ENCODE measurements at regions not wholly inside any gene's neighbourhood (a gene's known extent, or its start where the extent isn't known, plus 50 kb on each side); places are given as distances from the start of the nearest gene placed in this dataset.
A peak's percentile ranks its signal among the peaks of the same experiment; 100 is the strongest.

GRCh38 chr7:20021066-20021465 lies 196.1 kb downstream of the MACC1 start:
- no peak for DNase-seq

GRCh38 chr7:20019757-20020432 lies 197.3 kb downstream of the MACC1 start:
- DNase-seq, result no peak

DNA sequence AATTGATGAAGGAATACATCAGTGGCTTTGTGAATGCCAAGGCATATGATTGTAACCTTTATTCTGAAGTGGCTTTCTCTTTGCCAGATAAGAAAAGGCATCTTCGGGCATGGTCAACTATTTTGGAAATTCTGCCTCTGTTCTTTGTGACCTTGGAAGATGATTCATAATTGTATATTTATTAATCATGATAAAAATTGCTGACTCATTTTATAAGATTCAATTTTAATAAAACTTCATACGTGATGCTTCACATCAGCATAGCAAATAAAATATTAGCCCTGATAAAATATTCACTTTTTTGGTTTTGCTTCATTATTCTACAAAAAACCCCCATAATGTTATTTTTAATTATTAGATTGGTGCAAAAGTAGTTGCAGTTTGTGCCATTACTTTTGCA lies 200.5 kb downstream of the MACC1 start:
- no peak for DNase-seq

GRCh38 chr7:20013536-20013935 lies 203.6 kb downstream of the MACC1 start:
- no peak for DNase-seq

- no peak for DNase-seq
These were observed 205.1 kb downstream of the MACC1 start for GRCh38 chr7:20012100-20012499.

GRCh38 chr7:20010877-20011276 lies 206.3 kb downstream of the MACC1 start:
- no peak for DNase-seq

GRCh38 chr7:20007510-20007909 lies 209.7 kb downstream of the MACC1 start:
- no peak for DNase-seq

DNA sequence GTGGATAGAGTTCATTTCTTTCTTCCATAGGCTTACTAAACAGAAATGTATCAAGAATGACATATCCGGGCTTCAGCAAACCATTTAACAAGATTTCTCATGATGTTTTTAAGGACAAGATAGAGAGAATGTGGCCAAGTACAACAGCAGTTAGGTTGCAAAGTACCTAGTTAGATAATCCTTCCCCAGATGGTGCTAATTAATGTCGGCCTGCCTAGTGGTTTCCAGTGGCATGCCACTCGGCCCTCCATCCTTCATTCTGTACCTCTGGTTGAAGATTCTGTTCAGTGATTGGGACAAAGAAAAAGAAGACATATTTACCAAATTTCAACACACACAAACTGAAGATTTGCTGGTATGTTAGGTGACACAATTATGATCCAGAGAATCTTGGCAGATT lies 212.1 kb downstream of the MACC1 start:
- no peak for DNase-seq

- DNase-seq, result no peak
These were observed 217.5 kb downstream of the MACC1 start for GRCh38 chr7:19999681-20000080.

- no peak for DNase-seq
These were observed 218.5 kb upstream of the TMEM196 start for GRCh38 chr7:19991936-19992335.

DNA sequence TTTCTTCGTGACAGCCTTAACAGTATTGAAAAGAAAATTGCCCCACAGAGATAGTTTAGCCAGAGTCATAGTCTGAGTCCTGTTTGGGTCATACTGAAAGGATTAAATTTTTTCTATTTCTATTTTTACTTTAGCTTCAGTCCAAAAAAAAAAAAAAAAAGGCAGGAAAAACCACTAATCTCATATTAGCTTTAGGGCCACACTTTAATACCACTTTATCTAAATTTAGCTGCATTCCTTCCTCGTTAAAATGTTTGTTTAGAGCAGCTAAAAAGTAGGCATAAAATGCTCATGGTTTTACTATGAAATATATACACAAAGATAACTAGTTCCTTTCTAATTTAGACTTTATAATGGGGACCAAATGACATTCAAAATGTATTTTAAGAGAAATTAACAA lies 216.5 kb upstream of the TMEM196 start:
- no peak for DNase-seq

- no peak for DNase-seq
These were observed 215.4 kb upstream of the TMEM196 start for GRCh38 chr7:19988860-19989259.

DNA sequence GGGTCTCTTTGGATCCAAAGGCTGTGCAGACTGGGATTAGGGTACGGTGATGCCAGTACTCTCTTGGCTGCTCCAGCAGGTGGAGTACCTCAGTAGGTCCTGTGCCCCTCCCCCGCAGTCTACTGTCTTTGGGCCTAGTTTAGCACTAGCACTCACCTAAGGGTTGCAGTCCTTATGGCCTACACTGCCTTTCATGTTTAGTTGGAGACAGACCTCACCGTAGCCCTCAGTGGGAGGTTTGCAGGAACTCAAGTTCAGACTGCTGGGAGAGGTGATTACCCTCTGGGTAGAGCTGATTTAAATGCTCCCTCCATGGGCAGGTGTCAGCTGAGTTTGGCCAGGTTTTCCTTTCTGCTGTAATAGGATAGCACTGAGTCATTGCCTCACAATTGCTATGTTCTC lies 210.8 kb upstream of the TMEM196 start:
- DNase-seq, result no peak

GRCh38 chr7:19982841-19983835 lies 209.7 kb upstream of the TMEM196 start:
- peak; percentile 45 for DNase-seq

- DNase-seq, result no peak
These were observed 200.2 kb upstream of the TMEM196 start for GRCh38 chr7:19973581-19973980.

DNA sequence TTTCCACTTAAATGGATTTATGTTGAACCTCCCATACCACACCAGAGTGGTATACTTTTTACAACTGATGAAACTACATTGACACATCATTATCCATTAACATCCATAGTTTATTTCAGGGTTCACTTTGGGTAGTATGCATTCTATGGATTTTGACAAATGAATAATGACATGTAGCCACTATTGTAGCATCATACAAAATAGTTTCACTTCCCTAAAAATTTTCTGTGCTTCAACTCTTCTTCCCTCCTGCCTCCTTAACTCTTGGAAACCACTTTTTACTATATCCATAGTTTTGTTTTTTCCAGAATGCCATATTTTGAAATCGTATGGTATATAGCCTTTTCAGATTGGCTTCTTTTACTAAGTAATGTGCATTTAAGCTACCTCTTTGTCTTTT lies 199.5 kb upstream of the TMEM196 start:
- no peak for DNase-seq

DNA sequence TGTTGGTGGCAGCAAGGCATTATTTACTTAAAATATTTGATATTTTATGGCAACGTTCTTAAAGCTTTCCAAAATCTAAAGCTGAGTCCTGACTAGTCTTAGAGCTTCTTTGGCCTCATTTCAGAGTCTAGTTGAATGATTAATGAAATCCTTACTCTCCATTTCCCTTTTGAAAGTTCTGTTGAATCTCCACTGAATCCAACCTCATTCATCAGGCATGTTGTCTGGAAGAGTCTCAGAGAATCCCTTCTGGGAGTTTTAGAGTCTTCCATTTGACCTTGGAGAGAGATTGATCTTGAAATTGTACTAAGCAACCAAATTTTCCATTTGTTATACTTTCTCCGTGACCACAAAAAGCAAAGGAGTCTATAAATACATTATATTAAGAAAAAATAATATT lies 198.5 kb upstream of the TMEM196 start:
- no peak for DNase-seq

DNA sequence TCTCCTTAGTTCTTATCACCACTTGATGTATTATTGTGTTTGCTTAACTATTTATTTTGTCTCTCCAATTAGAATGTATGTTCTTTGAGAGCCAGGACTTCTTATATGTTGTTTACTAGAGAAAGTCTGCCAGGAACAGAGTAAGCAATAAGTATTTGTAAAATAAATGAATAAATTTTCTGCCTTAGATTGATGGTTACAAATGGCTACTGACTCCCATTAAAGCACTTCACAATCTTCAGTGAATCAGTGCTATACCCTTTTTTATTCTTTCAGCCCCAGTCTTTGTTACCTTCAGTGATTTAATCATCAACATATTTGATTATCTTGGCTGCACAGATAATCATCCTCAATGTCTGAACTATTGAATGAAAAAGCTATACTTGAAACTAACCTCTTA lies 197.1 kb upstream of the TMEM196 start:
- no peak for DNase-seq

GRCh38 chr7:19969859-19970493 lies 196.6 kb upstream of the TMEM196 start:
- DNase-seq, result no peak

DNA sequence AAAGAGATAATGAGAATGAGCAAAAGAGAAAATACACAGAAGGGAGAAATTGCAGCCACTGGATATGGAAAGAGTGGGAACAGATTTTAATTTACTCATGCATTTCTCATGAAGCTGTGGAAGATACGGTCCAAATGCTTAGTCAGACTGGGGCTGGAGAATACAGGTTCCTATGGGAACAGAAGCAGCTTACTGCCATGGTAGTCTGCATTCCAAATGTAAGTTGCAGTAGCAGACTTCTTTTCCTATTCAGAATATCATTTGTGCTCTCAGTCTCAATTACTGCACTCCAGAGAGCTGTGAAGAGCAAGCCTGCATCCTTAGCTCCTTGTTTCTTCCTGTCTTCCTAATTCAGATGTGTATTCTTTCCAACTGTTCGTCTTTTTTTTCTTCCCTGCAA lies 190.8 kb upstream of the TMEM196 start:
- no peak for DNase-seq

DNA sequence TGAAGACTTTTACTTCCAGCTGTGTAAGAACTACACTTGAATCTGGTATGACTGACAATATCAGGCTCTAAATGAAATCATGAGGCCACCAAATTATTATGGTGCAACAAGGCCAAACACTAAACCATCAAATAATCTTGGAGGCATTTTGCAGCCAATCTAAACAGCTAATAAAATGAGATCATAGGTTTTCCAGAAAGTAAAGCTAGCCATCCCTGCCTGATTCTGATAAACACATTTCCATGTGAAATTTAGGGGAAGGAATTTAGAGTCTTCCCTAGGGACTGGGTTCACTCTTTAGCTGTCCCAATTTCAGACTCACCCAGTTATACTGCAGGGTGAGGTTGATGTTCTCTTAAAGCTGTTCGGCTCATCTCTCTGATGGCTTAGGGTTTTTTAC lies 190.3 kb upstream of the TMEM196 start:
- DNase-seq, result no peak

- no peak for DNase-seq
These were observed 185.0 kb upstream of the TMEM196 start for GRCh38 chr7:19958309-19958896.

DNA sequence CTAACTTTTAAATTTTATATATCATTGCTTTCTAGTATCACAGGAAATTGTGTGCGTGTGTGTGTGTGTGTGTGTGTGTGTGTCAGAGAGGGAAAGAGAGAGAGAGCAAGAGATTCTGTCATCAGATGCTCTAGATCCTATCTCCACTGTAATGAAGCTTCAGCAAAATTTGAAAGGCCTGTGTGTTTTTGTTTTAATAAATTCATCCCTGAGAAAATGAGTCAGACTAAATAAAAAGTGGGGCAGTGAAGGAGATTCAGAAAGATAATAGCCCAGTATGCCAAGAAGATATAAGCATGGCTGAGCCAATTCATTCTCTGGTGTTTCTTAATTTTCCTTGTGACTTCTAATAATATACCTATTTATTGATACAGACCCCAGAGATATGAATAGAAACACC lies 184.2 kb upstream of the TMEM196 start:
- DNase-seq, result no peak

Data from eye (tissue), 1 donor.